Neural progenitor cell (in vitro differentiated cells): ENCODE measurements at regions not wholly inside any gene's neighbourhood (a gene's known extent, or its start where the extent isn't known, plus 50 kb on each side); places are given as distances from the start of the nearest gene placed in this dataset.

Source experiments
- DNase-seq: peaks from one replicate; pipeline ENCODE4 v3.0.0-alpha.2; 2016; ENCODE audit warnings: low spot score
- H2AFZ ChIP-seq: fragments of 200-600 bp; sonication (generic); replicated peaks from 2 replicates; pipeline ENCODE4 v1.6.1; 2016; ENCODE audit warnings: antibody characterized with exemption
- H3F3A ChIP-seq: fragments of 200-600 bp; sonication (generic); 2 replicates; pipeline ENCODE4 v1.6.1; 2016; ENCODE audit warnings: antibody characterized with exemption, low read depth
- H3K27ac ChIP-seq: fragments of 200-600 bp; sonication (generic); 2 replicates; pipeline ENCODE4 v1.5.1; 2016; ENCODE audit warnings: mild to moderate bottlenecking
- H3K27me3 ChIP-seq: fragments of 200-600 bp; sonication (generic); 2 replicates; pipeline ENCODE4 v1.6.1; 2016; ENCODE audit warnings: mild to moderate bottlenecking, moderate library complexity
- H3K36me3 ChIP-seq: fragments of 200-600 bp; sonication (generic); 2 replicates; pipeline ENCODE4 v1.5.1; 2016
- H3K4me1 ChIP-seq: fragments of 200-600 bp; sonication (generic); 2 replicates; pipeline ENCODE4 v1.6.1; 2016; ENCODE audit warnings: mixed run types
- H3K4me2 ChIP-seq: fragments of 200-600 bp; sonication (generic); 2 replicates; pipeline ENCODE4 v1.6.1; 2016
- H3K4me3 ChIP-seq: fragments of 200-600 bp; sonication (generic); 2 replicates; pipeline ENCODE4 v1.5.1; 2016
- H3K79me2 ChIP-seq: fragments of 200-600 bp; sonication (generic); 2 replicates; pipeline ENCODE4 v1.6.1; 2016; ENCODE audit warnings: low read depth
- H3K9ac ChIP-seq: fragments of 200-600 bp; sonication (generic); 2 replicates; pipeline ENCODE4 v1.6.1; 2016
- H3K9me3 ChIP-seq: fragments of 200-600 bp; sonication (generic); 2 replicates; pipeline ENCODE4 v1.5.1; 2016; ENCODE audit warnings: low read depth
- H4K20me1 ChIP-seq: fragments of 200-600 bp; sonication (generic); 2 replicates; pipeline ENCODE4 v1.6.1; 2016; ENCODE audit warnings: low read depth
- H3K27ac Mint-ChIP-seq: 3 replicates; pipeline ENCODE4 v1.8.0; 2021; ENCODE audit warnings: mixed read lengths
- H3K27me3 Mint-ChIP-seq: 2 replicates; pipeline ENCODE4 v1.8.0; 2022; ENCODE audit warnings: low read depth, mild to moderate bottlenecking, inconsistent platforms, moderate library complexity, mixed read lengths; ENCODE audit not compliant: insufficient read depth
- H3K36me3 Mint-ChIP-seq: 3 replicates; pipeline ENCODE4 v1.8.0; 2021; ENCODE audit warnings: mixed read lengths
- H3K4me1 Mint-ChIP-seq: 3 replicates; pipeline ENCODE4 v1.8.0; 2021; ENCODE audit warnings: mixed read lengths
- H3K4me3 Mint-ChIP-seq: 3 replicates; pipeline ENCODE4 v1.8.0; 2021; ENCODE audit warnings: mild to moderate bottlenecking, moderate library complexity, mixed read lengths
- H3K9me3 Mint-ChIP-seq: 3 replicates; pipeline ENCODE4 v1.8.0; 2020; ENCODE audit warnings: mixed read lengths
- CTCF ChIP-seq: fragments of 200-600 bp; sonication (generic); IDR thresholded peaks from 2 replicates; pipeline ENCODE4 v1.5.1; 2017; ENCODE audit warnings: antibody characterized with exemption, mild to moderate bottlenecking
- EZH2 ChIP-seq: fragments of 200-600 bp; sonication (generic); IDR thresholded peaks from 2 replicates; pipeline ENCODE4 v1.6.1; 2017; ENCODE audit warnings: antibody characterized with exemption, mild to moderate bottlenecking, moderate library complexity
- EZH2phosphoT487 ChIP-seq: fragments of 200-600 bp; sonication (generic); IDR thresholded peaks from 2 replicates; pipeline ENCODE4 v1.6.1; 2017; ENCODE audit warnings: antibody characterized with exemption

DNA sequence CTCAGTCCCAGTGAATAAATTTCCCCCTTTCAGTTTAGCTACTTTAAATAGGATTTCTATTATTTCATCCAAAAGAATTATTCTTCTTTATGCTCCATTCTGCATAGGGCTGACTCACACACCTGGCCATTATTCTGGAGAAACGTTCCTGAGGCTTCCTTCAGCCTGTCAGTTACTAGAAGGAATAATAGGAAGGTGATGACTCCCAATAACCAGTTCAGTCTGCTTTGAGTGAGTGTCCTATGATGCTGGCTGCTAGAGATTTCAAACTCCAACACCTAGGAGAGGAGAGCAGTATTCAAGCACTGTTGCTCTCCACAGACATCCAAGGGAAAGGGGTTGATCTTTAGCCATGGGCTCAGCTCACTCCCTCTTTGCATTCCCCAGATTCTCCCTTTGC, 117.8 kb downstream of the KCTD12 start:
- H3K9me3 ChIP-seq: no peaks in the 10 kb centered on the region

GRCh38 chr13:76764916-76765315, 121.3 kb downstream of the KCTD12 start:
- no peaks in the 10 kb centered on the region for H3K36me3 Mint-ChIP-seq
- Histone ChIP-seq H3K4me2 (no peak overlapping the region), H2AFZ (no peak overlapping the region)

More for the DNA sequence above, 117.8 kb downstream of the KCTD12 start:
- no peak for TF ChIP-seq EZH2
- no peak for TF ChIP-seq EZH2phosphoT487
- TF ChIP-seq CTCF: no peak
- H3F3A ChIP-seq: no peaks in the 10 kb centered on the region
- no peaks in the 10 kb centered on the region for H4K20me1 ChIP-seq
- no peak overlapping the region for H3K4me3 ChIP-seq
- no peak overlapping the region for H3K27ac Mint-ChIP-seq
- H3K4me1 ChIP-seq: no peaks in the 10 kb centered on the region
- H3K27me3 ChIP-seq: no peaks in the 10 kb centered on the region
- H3K4me3 Mint-ChIP-seq: no peak overlapping the region
- H3K36me3 Mint-ChIP-seq: no peaks in the 10 kb centered on the region
- no peak for DNase-seq
- no peaks in the 10 kb centered on the region for H3K9me3 Mint-ChIP-seq
- H2AFZ ChIP-seq: no peak overlapping the region
- H3K4me2 ChIP-seq: no peak overlapping the region
- no peaks in the 10 kb centered on the region for H3K4me1 Mint-ChIP-seq
- no peaks in the 10 kb centered on the region for H3K36me3 ChIP-seq
- H3K9ac ChIP-seq: no peak overlapping the region
- H3K27me3 Mint-ChIP-seq: no peaks in the 10 kb centered on the region
- no peaks in the 10 kb centered on the region for H3K79me2 ChIP-seq
- no peak overlapping the region for H3K27ac ChIP-seq

DNA sequence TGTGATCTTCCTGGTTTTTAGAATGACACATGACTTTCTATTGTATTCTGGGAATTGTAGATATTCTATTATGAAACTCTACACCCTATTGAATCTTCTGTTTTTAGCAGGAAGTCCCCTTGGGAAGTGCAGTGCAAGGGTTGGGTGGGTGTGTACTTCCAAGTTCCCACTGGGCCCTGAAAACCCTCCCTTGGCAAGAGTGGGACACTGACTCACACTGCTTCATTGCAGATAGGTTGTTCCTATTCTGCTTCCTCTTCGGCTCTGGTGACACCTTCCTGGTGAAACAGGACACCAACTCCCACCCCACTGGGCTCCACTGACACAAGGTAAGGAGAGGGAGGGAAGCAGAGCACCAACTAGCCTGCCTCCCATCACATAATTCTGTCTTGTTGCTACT, 121.8 kb downstream of the KCTD12 start:
- H3K9me3 ChIP-seq: no peaks in the 10 kb centered on the region
- H3K27ac ChIP-seq: no peak overlapping the region
- no peaks in the 10 kb centered on the region for H3F3A ChIP-seq
- H3K36me3 ChIP-seq: no peaks in the 10 kb centered on the region
- no peak for DNase-seq
- H3K9me3 Mint-ChIP-seq: no peaks in the 10 kb centered on the region
- no peaks in the 10 kb centered on the region for H3K4me1 ChIP-seq
- no peaks in the 10 kb centered on the region for H4K20me1 ChIP-seq
- TF ChIP-seq EZH2phosphoT487: no peak
- TF ChIP-seq EZH2: no peak
- no peak for TF ChIP-seq CTCF
- H3K36me3 Mint-ChIP-seq: no peaks in the 10 kb centered on the region
- H3K27me3 ChIP-seq: no peaks in the 10 kb centered on the region
- no peaks in the 10 kb centered on the region for H3K79me2 ChIP-seq
- no peaks in the 10 kb centered on the region for H3K27me3 Mint-ChIP-seq
- no peak overlapping the region for H2AFZ ChIP-seq
- H3K4me1 Mint-ChIP-seq: no peaks in the 10 kb centered on the region
- no peak overlapping the region for H3K4me3 Mint-ChIP-seq
- no peak overlapping the region for H3K4me2 ChIP-seq
- no peak overlapping the region for H3K9ac ChIP-seq
- no peak overlapping the region for H3K27ac Mint-ChIP-seq
- no peak overlapping the region for H3K4me3 ChIP-seq

More at GRCh38 chr13:76764916-76765315, 121.3 kb downstream of the KCTD12 start:
- no peak overlapping the region for H3K9ac ChIP-seq
- no peaks in the 10 kb centered on the region for H4K20me1 ChIP-seq
- no peaks in the 10 kb centered on the region for H3K36me3 ChIP-seq
- no peaks in the 10 kb centered on the region for H3K4me1 Mint-ChIP-seq
- H3K9me3 Mint-ChIP-seq: no peaks in the 10 kb centered on the region
- H3K9me3 ChIP-seq: no peaks in the 10 kb centered on the region
- H3K4me3 Mint-ChIP-seq: no peak overlapping the region
- H3K79me2 ChIP-seq: no peaks in the 10 kb centered on the region
- no peak overlapping the region for H3K27ac ChIP-seq
- H3K4me3 ChIP-seq: no peak overlapping the region
- H3K4me1 ChIP-seq: no peaks in the 10 kb centered on the region
- no peaks in the 10 kb centered on the region for H3K27me3 Mint-ChIP-seq
- no peak overlapping the region for H3K27ac Mint-ChIP-seq
- no peaks in the 10 kb centered on the region for H3F3A ChIP-seq
- TF ChIP-seq EZH2phosphoT487 (no peak), CTCF (no peak), EZH2 (no peak)
- DNase-seq: no peak
- no peaks in the 10 kb centered on the region for H3K27me3 ChIP-seq
